OCI-LY7 (cell line): ENCODE measurements at regions not wholly inside any gene's neighbourhood (a gene's known extent, or its start where the extent isn't known, plus 50 kb on each side); places are given as distances from the start of the nearest gene placed in this dataset.

Experiments
- BruUV-seq: library from RNA; stranded (reverse); fragments of 400-500 nt; replicated peaks from 2 replicates; lab custom pipeline; 2021; lab: Mats Ljungman, UMichigan
- CTCF ChIA-PET: fragments of 300-600 bp; sonication (Branson Sonifier 250); formaldehyde crosslinking; loops from one replicate; lab custom pipeline; 2022; ENCODE audit warnings: antibody characterized with exemption; ENCODE audit not compliant: unreplicated experiment; lab: Charles Lee
- POLR2A ChIA-PET: fragments of 300-600 bp; sonication (Branson Sonifier 250); formaldehyde crosslinking; loops from one replicate; lab custom pipeline; 2022; ENCODE audit warnings: antibody characterized with exemption; lab: Charles Lee
- DNase-seq: peaks from one replicate; pipeline ENCODE4 v3.0.0-alpha.2; 2015; ENCODE audit warnings: low spot score
- H2AFZ ChIP-seq: fragments of 200-600 bp; sonication (generic), shearing (Covaris generic); 2 replicates; pipeline ENCODE4 v1.6.1; 2014; ENCODE audit warnings: mild to moderate bottlenecking, antibody characterized with exemption, low read length, moderate library complexity
- H3K27ac ChIP-seq: fragments of 200-600 bp; sonication (generic); 2 replicates; pipeline ENCODE4 v1.5.1; 2014; ENCODE audit warnings: mixed run types, low read depth, mild to moderate bottlenecking, moderate library complexity, low read length, inconsistent platforms; ENCODE audit not compliant: poor library complexity, severe bottlenecking
- H3K36me3 ChIP-seq: fragments of 200-600 bp; sonication (generic); 2 replicates; pipeline ENCODE4 v1.6.1; 2014; ENCODE audit warnings: mild to moderate bottlenecking, antibody characterized with exemption, low read length, moderate library complexity, mixed read lengths; ENCODE audit not compliant: insufficient read depth
- H3K4me1 ChIP-seq: fragments of 200-600 bp; sonication (generic); 2 replicates; pipeline ENCODE4 v1.5.1; 2014; ENCODE audit warnings: mild to moderate bottlenecking, low read length; ENCODE audit not compliant: insufficient read depth, poor library complexity, severe bottlenecking
- H3K4me2 ChIP-seq: fragments of 200-600 bp; sonication (generic); 2 replicates; pipeline ENCODE4 v1.6.1; 2014; ENCODE audit warnings: mild to moderate bottlenecking, low read length
- H3K4me3 ChIP-seq: fragments of 200-600 bp; sonication (generic); 2 replicates; pipeline ENCODE4 v1.5.1; 2014; ENCODE audit warnings: mild to moderate bottlenecking, low read depth, low read length; ENCODE audit not compliant: poor library complexity, severe bottlenecking
- H3K79me2 ChIP-seq: fragments of 200-600 bp; sonication (generic); 2 replicates; pipeline ENCODE4 v1.6.1; 2016; ENCODE audit warnings: low read depth, mild to moderate bottlenecking, low read length, moderate library complexity, mixed read lengths; ENCODE audit not compliant: insufficient read depth
- H3K9me2 ChIP-seq: fragments of 200-600 bp; sonication (generic); 2 replicates; pipeline ENCODE4 v1.6.1; 2016; ENCODE audit warnings: mild to moderate bottlenecking, low read length, mixed read lengths; ENCODE audit not compliant: insufficient read depth
- H3K9me3 ChIP-seq: fragments of 200-600 bp; sonication (generic); 2 replicates; pipeline ENCODE4 v1.6.1; 2014; ENCODE audit warnings: mild to moderate bottlenecking, mixed run types, low read length, mixed read lengths
- H4K20me1 ChIP-seq: fragments of 200-600 bp; sonication (generic); 2 replicates; pipeline ENCODE4 v1.6.1; 2014; ENCODE audit warnings: mild to moderate bottlenecking, antibody characterized with exemption, low read length, moderate library complexity, mixed read lengths; ENCODE audit not compliant: insufficient read depth
- EZH2phosphoT487 ChIP-seq: fragments of 200-600 bp; sonication (generic); IDR thresholded peaks from 2 replicates; pipeline ENCODE4 v1.6.1; 2018; ENCODE audit warnings: low read depth, borderline replicate concordance, mild to moderate bottlenecking, mixed run types, antibody characterized with exemption, low read length, moderate library complexity, mixed read lengths
- intact Hi-C: fragments of 100-400 bp; cut with micrococcal nuclease; formaldehyde crosslinking; loops from one replicate; pipeline ENCODE4 v1.10.0; 2022; ENCODE audit not compliant: unreplicated experiment
- TF ChIP-seq, protein P1 (sequence below): fragments of 200-600 bp; sonication (generic); conservative IDR thresholded peaks from 2 replicates; pipeline ENCODE4 v1.5.1; 2014; ENCODE audit warnings: mild to moderate bottlenecking, antibody characterized with exemption, low read length, moderate library complexity, mixed read lengths

DNA sequence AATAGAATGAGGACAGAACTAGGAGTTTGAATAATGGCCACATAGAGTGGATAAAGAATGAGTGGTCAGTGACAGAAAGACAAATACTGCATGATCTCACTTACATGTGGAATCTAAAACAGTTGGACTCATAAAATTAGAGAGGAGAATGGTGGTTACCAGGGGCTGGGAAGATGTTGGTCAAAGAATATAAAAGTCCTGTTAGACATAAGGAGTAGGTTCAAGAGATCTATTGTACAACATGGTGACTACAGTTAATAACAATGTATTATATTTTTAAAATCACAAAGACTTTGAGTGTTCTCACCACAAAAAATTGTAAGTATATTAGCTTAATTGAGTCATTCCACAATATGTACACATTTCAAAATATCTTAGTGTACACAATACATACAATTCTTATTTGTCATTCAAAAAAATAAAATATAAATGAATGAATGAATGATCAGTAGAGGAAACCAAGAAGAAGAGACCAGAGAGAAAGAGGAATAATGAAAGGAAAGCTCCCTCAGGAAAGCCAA, 177.9 kb upstream of the VRK2 start:
- BruUV-seq, result no TSS peak
- H3K9me3 ChIP-seq, result no peaks in the 10 kb centered on the region
- no peak overlapping the region for H3K4me3 ChIP-seq
- no peaks in the 10 kb centered on the region for H3K9me2 ChIP-seq
- H3K4me1 ChIP-seq, result no peaks in the 10 kb centered on the region
- ChIA-PET POLR2A (no interaction called here), CTCF (no interaction called here)
- H3K36me3 ChIP-seq, result no peaks in the 10 kb centered on the region
- no peak for DNase-seq
- H3K27ac ChIP-seq, result no peak overlapping the region
- H3K79me2 ChIP-seq, result no peaks in the 10 kb centered on the region
- H4K20me1 ChIP-seq, result no peaks in the 10 kb centered on the region
- no peak overlapping the region for H3K4me2 ChIP-seq
- H2AFZ ChIP-seq, result no peak overlapping the region
- intact Hi-C loops, result no loop called here
- TF ChIP-seq, protein P1, sequence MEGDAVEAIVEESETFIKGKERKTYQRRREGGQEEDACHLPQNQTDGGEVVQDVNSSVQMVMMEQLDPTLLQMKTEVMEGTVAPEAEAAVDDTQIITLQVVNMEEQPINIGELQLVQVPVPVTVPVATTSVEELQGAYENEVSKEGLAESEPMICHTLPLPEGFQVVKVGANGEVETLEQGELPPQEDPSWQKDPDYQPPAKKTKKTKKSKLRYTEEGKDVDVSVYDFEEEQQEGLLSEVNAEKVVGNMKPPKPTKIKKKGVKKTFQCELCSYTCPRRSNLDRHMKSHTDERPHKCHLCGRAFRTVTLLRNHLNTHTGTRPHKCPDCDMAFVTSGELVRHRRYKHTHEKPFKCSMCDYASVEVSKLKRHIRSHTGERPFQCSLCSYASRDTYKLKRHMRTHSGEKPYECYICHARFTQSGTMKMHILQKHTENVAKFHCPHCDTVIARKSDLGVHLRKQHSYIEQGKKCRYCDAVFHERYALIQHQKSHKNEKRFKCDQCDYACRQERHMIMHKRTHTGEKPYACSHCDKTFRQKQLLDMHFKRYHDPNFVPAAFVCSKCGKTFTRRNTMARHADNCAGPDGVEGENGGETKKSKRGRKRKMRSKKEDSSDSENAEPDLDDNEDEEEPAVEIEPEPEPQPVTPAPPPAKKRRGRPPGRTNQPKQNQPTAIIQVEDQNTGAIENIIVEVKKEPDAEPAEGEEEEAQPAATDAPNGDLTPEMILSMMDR, result no peak
- TF ChIP-seq EZH2phosphoT487, result no peak

DNA sequence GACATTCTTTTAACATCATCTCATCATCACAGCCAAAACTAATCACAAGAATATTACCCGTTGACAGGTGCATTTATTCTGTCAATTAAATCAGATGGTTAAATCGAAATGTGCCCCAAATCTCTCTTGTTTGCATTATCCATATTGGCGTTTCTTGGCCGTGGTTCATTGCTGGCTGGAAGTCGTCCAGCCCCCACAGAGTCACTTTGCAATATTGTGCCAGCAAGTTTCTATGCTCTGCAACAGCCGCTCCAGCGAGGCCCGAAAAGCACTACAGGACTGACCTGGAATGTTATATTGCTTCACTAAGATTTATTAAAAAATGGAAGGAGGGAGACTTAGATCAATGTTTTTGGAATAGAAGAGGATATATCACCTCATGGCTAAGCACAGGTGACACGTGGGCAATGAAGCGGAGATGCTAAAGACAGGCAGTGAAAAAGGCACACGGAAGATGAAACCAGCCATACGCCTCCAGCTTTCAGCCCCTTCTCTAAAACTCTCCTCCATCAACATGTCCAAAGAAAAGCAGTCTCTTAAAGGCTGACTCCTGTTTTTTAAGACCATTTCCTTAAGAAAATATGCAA, 176.8 kb upstream of the VRK2 start:
- H3K79me2 ChIP-seq, result no peaks in the 10 kb centered on the region
- no peaks in the 10 kb centered on the region for H3K4me1 ChIP-seq
- H4K20me1 ChIP-seq, result no peaks in the 10 kb centered on the region
- H3K36me3 ChIP-seq, result no peaks in the 10 kb centered on the region
- H3K9me2 ChIP-seq, result no peaks in the 10 kb centered on the region
- CTCF ChIA-PET, result no interaction called here
- no peak overlapping the region for H3K4me2 ChIP-seq
- POLR2A ChIA-PET, result interaction anchor here (0.5 kb wide), 1 partner anchor 25 kb away, joined by 3 read pairs; no protein-coding TSS in a partner anchor
- no peak overlapping the region for H2AFZ ChIP-seq
- TF ChIP-seq, protein P1, result no peak
- TF ChIP-seq EZH2phosphoT487, result no peak
- no TSS peak for BruUV-seq
- intact Hi-C loops, result no loop called here
- H3K4me3 ChIP-seq, result no peak overlapping the region
- no peaks in the 10 kb centered on the region for H3K9me3 ChIP-seq
- DNase-seq, result no peak
- no peak overlapping the region for H3K27ac ChIP-seq

DNA sequence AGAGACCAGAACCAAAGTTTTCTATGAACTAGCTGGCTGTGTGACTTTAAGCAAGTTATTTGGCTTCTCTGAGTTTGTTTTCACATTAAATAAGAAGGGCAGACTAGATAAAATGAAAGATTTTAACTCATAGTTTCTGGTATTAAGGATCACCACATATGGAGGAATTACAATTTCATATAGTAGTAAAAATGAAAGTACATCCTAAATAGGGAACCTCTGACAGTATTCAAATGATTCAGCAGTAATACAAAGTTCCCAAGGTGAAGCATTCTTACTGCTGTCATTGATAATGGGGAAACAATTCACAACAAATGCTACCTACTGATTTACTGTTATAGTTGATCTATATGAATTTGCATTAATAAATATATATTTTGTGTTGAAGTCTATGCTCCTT, 170.3 kb upstream of the VRK2 start:
- DNase-seq, result no peak
- POLR2A ChIA-PET, result interaction anchor here (0.7 kb wide), 1 partner anchor 12 kb away, joined by 3 read pairs; no protein-coding TSS in a partner anchor
- CTCF ChIA-PET, result no interaction called here
- no peaks in the 10 kb centered on the region for H3K36me3 ChIP-seq
- H3K9me3 ChIP-seq, result no peaks in the 10 kb centered on the region
- H3K79me2 ChIP-seq, result no peaks in the 10 kb centered on the region
- H4K20me1 ChIP-seq, result no peaks in the 10 kb centered on the region
- H2AFZ ChIP-seq, result no peak overlapping the region
- H3K4me3 ChIP-seq, result no peak overlapping the region
- H3K27ac ChIP-seq, result no peak overlapping the region
- H3K4me2 ChIP-seq, result no peak overlapping the region
- no peaks in the 10 kb centered on the region for H3K9me2 ChIP-seq
- no peaks in the 10 kb centered on the region for H3K4me1 ChIP-seq
- no TSS peak for BruUV-seq
- no peak for TF ChIP-seq EZH2phosphoT487
- TF ChIP-seq, protein P1, result no peak
- intact Hi-C loops, result no loop called here
